Pancreas (tissue), 10 donors: ENCODE measurements at regions not wholly inside any gene's neighbourhood (a gene's known extent, or its start where the extent isn't known, plus 50 kb on each side); places are given as distances from the start of the nearest gene placed in this dataset.

Source experiments
- ATAC-seq, 4 donors: fragments of 200-7000 bp; cut with Tn5 transposase; one replicate each; pipeline versions ENCODE4 v1.8.0 to v1.9.1; 2020; ENCODE audit warnings: mild to moderate bottlenecking in 4 of 4, moderate library complexity in 4 of 4
- DNase-seq, 6 donors: peaks; one replicate each; pipeline ENCODE4 v3.0.0-alpha.2; 2020
- FAIRE-seq: peaks from 2 replicates; lab custom pipeline; 2012; peaks lifted over from hg19 to GRCh38; lab: Jason Lieb, UNC
- H3K27ac ChIP-seq, 4 donors: fragments of 200-600 bp; sonication (generic); 1 replicate in 3 of 4; 2 replicates in 1 of 4; pipeline versions ENCODE4 v1.5.0 to v1.8.0; 2020
- H3K27me3 ChIP-seq, 4 donors: fragments of 200-600 bp; one replicate each; pipeline ENCODE4 v1.8.0; 2021
- H3K36me3 ChIP-seq, 3 donors: fragments of 200-600 bp; sonication (generic) in 1 of 3; one replicate each; pipeline versions ENCODE4 v1.5.0 to v1.8.0; 2020 to 2021
- H3K4me1 ChIP-seq, 3 donors: fragments of 200-600 bp; one replicate each; pipeline ENCODE4 v1.8.0; 2021
- H3K4me3 ChIP-seq, 4 donors: fragments of 200-600 bp; sonication (generic) in 2 of 4; one replicate each; pipeline versions ENCODE4 v1.5.0 to v1.8.0; 2020 to 2021
- H3K9me3 ChIP-seq, 4 donors: fragments of 200-600 bp; one replicate each; pipeline ENCODE4 v1.8.0; 2021
- WGBS, 2 donors: extraction: QIAGEN DNeasy Blood & Tissue Kit; methylation state at CpG; one replicate each; pipeline ENCODE4 v1.1.7; 2013; 5-methylcytosine and 5-hydroxymethylcytosine counted together
- intact Hi-C, 3 donors: fragments of 100-400 bp; cut with DNase I; formaldehyde crosslinking; loops; one replicate each; pipeline versions ENCODE4 v1.11.1 to v1.14.2; 2022
- TF ChIP-seq, protein P1 (sequence below), 4 donors: fragments of 200-600 bp; sonication (generic) in 3 of 4; IDR thresholded peaks; one replicate each; pipeline versions ENCODE4 v1.5.0 to v1.8.0; 2021; ENCODE audit warnings: antibody characterized with exemption in 4 of 4
- donor health status: healthy with polysubstance abuse.
- donor health status: DM: no; HTN: no; CAD: no; lungs with moderate emphysema.
- donor health status: DM: no; HTN: no; CAD: no.
- donor health status: control.
- donor health status: control.
- donor health status: Bipolar disorder and iron deficiency.
- donor health status: DM: yes; HTN: yes; CAD: no.
- donor health status: DM: no; HTN: no; CAD: no.
- donor health status: DM: no; HTN: no; CAD: no.
- donor health status: DM: yes; HTN: yes; CAD: no.

GRCh38 chr10:30778769-30779168 lies 149.2 kb upstream of the LYZL2 start:
- FAIRE-seq: no peak
- DNase-seq: no peak
- WGBS, 2 donors: 0 to 61% methylated on average over 1 of the region's 1 CpG
- Histone ChIP-seq H3K4me3 (no peak overlapping the region), H3K27ac (no peak overlapping the region), H3K9me3 (no peaks in the 10 kb centered on the region), H3K4me1 (no peaks in the 10 kb centered on the region), H3K27me3 (no peaks in the 10 kb centered on the region), H3K36me3 (no peaks in the 10 kb centered on the region)
- TF ChIP-seq, protein P1, sequence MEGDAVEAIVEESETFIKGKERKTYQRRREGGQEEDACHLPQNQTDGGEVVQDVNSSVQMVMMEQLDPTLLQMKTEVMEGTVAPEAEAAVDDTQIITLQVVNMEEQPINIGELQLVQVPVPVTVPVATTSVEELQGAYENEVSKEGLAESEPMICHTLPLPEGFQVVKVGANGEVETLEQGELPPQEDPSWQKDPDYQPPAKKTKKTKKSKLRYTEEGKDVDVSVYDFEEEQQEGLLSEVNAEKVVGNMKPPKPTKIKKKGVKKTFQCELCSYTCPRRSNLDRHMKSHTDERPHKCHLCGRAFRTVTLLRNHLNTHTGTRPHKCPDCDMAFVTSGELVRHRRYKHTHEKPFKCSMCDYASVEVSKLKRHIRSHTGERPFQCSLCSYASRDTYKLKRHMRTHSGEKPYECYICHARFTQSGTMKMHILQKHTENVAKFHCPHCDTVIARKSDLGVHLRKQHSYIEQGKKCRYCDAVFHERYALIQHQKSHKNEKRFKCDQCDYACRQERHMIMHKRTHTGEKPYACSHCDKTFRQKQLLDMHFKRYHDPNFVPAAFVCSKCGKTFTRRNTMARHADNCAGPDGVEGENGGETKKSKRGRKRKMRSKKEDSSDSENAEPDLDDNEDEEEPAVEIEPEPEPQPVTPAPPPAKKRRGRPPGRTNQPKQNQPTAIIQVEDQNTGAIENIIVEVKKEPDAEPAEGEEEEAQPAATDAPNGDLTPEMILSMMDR (IDR thresholded peaks at IDR 0.05): no peak
- ATAC-seq: no peak
- intact Hi-C loops: loop anchor here in 1 of 3 donors (10.0 kb wide), 1 partner anchor 726 kb away; no protein-coding TSS in a partner anchor

DNA sequence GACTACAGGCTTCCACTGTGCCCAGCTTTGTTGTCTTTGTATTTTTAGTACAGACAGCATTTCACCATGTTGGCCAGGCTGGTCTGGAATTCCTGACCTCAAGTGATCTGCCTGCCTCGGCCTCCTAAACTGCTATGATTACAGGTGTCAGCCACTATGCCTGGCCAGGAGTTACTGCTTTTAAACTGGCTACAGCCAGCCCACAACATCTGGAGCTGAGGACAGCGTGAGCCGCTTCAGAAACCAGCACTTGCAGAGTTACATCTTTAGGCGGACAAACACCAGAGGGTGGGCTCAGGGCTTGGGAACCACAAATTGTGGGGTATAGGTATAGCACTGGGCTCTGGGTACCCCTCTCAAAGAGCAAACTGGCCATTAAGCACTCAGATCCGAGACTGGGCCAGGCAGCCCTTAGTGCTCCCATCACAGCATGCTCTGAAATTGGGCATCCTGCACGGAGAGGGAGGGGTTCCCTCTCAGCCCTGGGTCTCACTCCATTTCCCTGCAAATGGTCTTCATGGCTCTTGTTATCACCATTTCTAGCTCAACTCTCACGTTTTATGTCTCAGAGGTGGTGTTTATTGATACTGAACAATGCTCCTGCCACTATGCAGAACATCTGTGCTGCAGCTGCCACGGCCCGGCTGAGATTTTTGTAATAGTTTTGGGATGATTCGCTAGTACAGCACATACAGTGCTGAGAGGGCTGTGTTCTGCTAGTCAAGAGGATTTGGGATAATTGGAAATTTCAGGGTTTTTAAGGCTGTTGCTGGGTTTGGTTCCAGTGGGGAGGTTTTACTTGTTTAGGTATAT lies 146.4 kb upstream of the LYZL2 start:
- Histone ChIP-seq H3K27ac (no peak overlapping the region), H3K4me3 (no peak overlapping the region), H3K36me3 (no peaks in the 10 kb centered on the region), H3K9me3 (no peaks in the 10 kb centered on the region), H3K4me1 (no peaks in the 10 kb centered on the region), H3K27me3 (no peaks in the 10 kb centered on the region)
- FAIRE-seq: no peak
- TF ChIP-seq, protein P1 (IDR thresholded peaks at IDR 0.05): no peak
- ATAC-seq: peak in 1 of 4 donors; percentile 49
- 64 to 69% methylated on average over 10 of the region's 10 CpGs for WGBS, 2 donors
- intact Hi-C loops: loop anchor here in 1 of 3 donors (10.0 kb wide), 1 partner anchor 729 kb away; no protein-coding TSS in a partner anchor
- DNase-seq: no peak

GRCh38 chr10:30774261-30774660 lies 144.7 kb upstream of the LYZL2 start:
- intact Hi-C loops: loop anchor here in 1 of 3 donors (10.0 kb wide), 1 partner anchor 731 kb away; no protein-coding TSS in a partner anchor
- Histone ChIP-seq H3K36me3 (no peaks in the 10 kb centered on the region), H3K4me3 (no peak overlapping the region), H3K27ac (no peak overlapping the region), H3K4me1 (no peaks in the 10 kb centered on the region), H3K27me3 (no peaks in the 10 kb centered on the region), H3K9me3 (no peaks in the 10 kb centered on the region)
- FAIRE-seq (no peak), DNase-seq (no peak), ATAC-seq (no peak)
- WGBS, 2 donors: 71 to 82% methylated on average over 10 of the region's 10 CpGs
- TF ChIP-seq, protein P1 (IDR thresholded peaks at IDR 0.05): no peak

DNA sequence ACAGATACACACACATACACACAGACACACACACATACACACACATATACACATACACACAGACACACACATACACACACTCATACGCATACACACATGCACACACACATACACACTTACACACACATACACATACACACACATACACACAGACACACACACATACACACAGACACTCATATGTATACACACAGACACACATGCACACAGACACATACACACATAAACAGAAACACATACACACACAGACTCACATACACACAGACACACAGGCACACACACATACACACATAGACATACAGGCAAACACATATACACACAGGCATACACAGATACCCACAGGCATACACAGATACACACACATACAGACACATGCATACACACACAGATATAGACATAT lies 143.9 kb upstream of the LYZL2 start:
- FAIRE-seq: no peak
- 85 to 87% methylated on average over 1 of the region's 1 CpG for WGBS, 2 donors

More for the DNA sequence above, 143.9 kb upstream of the LYZL2 start:
- Histone ChIP-seq H3K9me3 (no peaks in the 10 kb centered on the region), H3K27me3 (no peaks in the 10 kb centered on the region), H3K4me3 (no peak overlapping the region), H3K4me1 (no peaks in the 10 kb centered on the region), H3K27ac (no peak overlapping the region), H3K36me3 (no peaks in the 10 kb centered on the region)
- ATAC-seq (no peak), DNase-seq (no peak)
- intact Hi-C loops: loop anchor here in 1 of 3 donors (10.0 kb wide), 1 partner anchor 731 kb away; no protein-coding TSS in a partner anchor
- TF ChIP-seq, protein P1 (IDR thresholded peaks at IDR 0.05): no peak
